ENCODE measurements at regions not wholly inside any gene's neighbourhood (a gene's known extent, or its start where the extent isn't known, plus 50 kb on each side); places are given as distances from the start of the nearest gene placed in this dataset.

DNA sequence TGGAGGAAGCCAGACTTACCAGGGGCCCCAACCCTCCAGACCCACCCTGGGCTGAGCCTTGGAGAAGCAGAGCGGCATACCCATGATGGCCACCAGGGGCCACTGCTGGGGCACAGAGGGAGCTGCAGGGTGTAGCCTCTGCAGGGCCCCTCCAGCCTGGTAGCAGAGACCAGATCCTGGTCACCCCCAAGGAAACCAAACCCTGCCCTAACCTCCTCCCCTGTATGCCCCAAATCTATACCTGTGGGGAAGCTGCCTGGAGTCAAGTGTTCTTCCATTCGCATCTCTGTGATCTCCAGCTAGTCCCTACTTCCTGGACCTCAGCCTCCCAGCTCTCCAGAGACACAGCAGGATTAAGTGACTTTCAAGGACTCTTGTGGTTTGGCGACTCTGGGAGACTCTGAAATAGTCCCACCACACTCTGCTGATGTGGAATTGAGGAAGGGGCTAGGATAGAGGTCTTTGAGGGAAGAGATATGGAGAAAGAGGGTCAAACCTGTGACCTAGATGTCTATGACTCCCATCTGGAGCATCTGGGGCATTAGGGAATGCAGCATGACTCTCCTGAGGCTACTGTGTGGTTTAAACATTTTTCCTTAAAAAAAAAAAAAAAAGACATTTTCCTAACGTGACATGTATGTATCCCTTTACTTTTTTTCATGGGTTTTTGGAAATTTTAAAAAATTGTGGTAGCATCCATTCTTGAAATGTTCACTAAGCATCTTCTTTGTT is 119.2 kb upstream of the IPO9 start:
- Histone ChIP-seq H2AK5ac (ENCODE audit: low read depth, low read length) (no peak overlapping the region), H3K9me3 (ENCODE audit: insufficient read depth in 2 of 2, low read depth in 1 of 2, low read length in 1 of 2) (no peaks in the 10 kb centered on the region), H3K4ac (replicated peaks; ENCODE audit: insufficient read length, low read depth, low read length) (no peak overlapping the region), H3K36me3 (ENCODE audit: control insufficient read depth in 2 of 4, insufficient read depth in 4 of 4, low read length in 3 of 4) (no peaks in the 10 kb centered on the region), H2BK120ac (replicated peaks; ENCODE audit: low read depth, low read length) (no peak overlapping the region), H4K5ac (ENCODE audit: insufficient read length, low read depth, low read length) (no peak overlapping the region), H3K23me2 (ENCODE audit: low read depth, low read length) (no peaks in the 10 kb centered on the region; the same call in 1 of the 2 replicates), H3K4me2 (ENCODE audit: insufficient read depth in 1 of 2, low read depth in 2 of 2, low read length in 2 of 2) (no peak overlapping the region), H2BK15ac (ENCODE audit: low read length) (no peak overlapping the region), H3K18ac (ENCODE audit: extremely low read depth, low read length) (no peak overlapping the region), H2BK12ac (ENCODE audit: low read depth, low read length) (no peak overlapping the region; the same call in 1 of the 2 replicates), H2AFZ (ENCODE audit: low read length) (no peak overlapping the region), H3K23ac (ENCODE audit: insufficient read length) (no peak overlapping the region), H3K27me3 (replicated peaks in 1 of 4; ENCODE audit: control insufficient read depth in 3 of 4, extremely low read depth in 1 of 4, insufficient read depth in 3 of 4, low read length in 3 of 4) (no peaks in the 10 kb centered on the region), H3K14ac (ENCODE audit: insufficient read length) (no peak overlapping the region), H3K79me1 (ENCODE audit: low read depth, low read length) (no peaks in the 10 kb centered on the region), H3K27ac (ENCODE audit: low read depth, low read length) (no peak overlapping the region), H3K4me3 (ENCODE audit: extremely low read depth in 1 of 4, insufficient read depth in 2 of 4, low read depth in 3 of 4, low read length in 4 of 4) (no peak overlapping the region), H3K4me1 (replicated peaks in 1 of 4; ENCODE audit: control insufficient read depth in 3 of 4, insufficient read depth in 4 of 4, low read length in 3 of 4) (peaks cover 0 to 3% (median 2%) of the 10 kb centered on the region in 4 experiments; a peak in 4 of 7 replicates), H2BK5ac (ENCODE audit: low read depth, low read length) (no peak overlapping the region), H2BK20ac (ENCODE audit: low read length) (no peak overlapping the region), H4K20me1 (replicated peaks in 1 of 2; ENCODE audit: control insufficient read depth in 1 of 2, insufficient read depth in 2 of 2, low read length in 2 of 2) (peaks cover 0 to 2% of the 10 kb centered on the region in 2 experiments), H3K79me2 (ENCODE audit: control insufficient read depth in 1 of 2, insufficient read depth in 2 of 2, low read length in 2 of 2) (no peaks in the 10 kb centered on the region), H4K91ac (replicated peaks; ENCODE audit: insufficient read length, low read length) (no peak overlapping the region), H3K56ac (replicated peaks; ENCODE audit: insufficient read length, low read depth, low read length) (no peak overlapping the region), H4K8ac (ENCODE audit: extremely low read depth, insufficient read depth, low read length) (no peak overlapping the region), H3K9ac (replicated peaks in 1 of 4; ENCODE audit: extremely low read depth in 1 of 4, low read depth in 3 of 4, low read length in 3 of 4) (no peak overlapping the region)
- CTCF ChIA-PET (ENCODE audit: partially characterized antibody), result interaction anchor here (0.5 to 28.1 kb wide), 60 partner anchors 13 to 273 kb away, joined by 3 to 823 read pairs (median 5); partner anchors contain the start of gene LMOD1
- 47% methylated on average over 4 of the region's 4 CpGs; no CpG with 5 or more reads in 1 of the 2 experiments for WGBS, 2 experiments (ENCODE audit: extremely low coverage in 1 of 2, insufficient coverage in 1 of 2, insufficient read length in 1 of 2, insufficient replicate concordance in 2 of 2, low coverage in 1 of 2, low lambda C conversion rate in 2 of 2, missing lambda C conversion rate in 1 of 2)
- DNase-seq (ENCODE audit: low read depth in 1 of 2, low spot score in 2 of 2), result peak; percentile 50 to 92
- FAIRE-seq, result peak; percentile 19
- POLR2A ChIA-PET (ENCODE audit: partially characterized antibody), result interaction anchor here (1.1 to 2.1 kb wide), 4 partner anchors 30 to 177 kb away, joined by 3 to 5 read pairs (median 3); no protein-coding TSS in a partner anchor
- TF ChIP-seq CTCF (IDR thresholded peaks at IDR 0.05; ENCODE audit: control extremely low read depth in 1 of 3, insufficient read depth in 1 of 3, low read depth in 1 of 3, low read length in 3 of 3), result peak; percentile 95 to 97 (median 97)
- TF ChIP-seq CREB1 (IDR thresholded peaks at IDR 0.05), result 0 out of 2 replicates have a peak, but pooled peaks have one; percentile 30
- no peak for TF ChIP-seq SAP30 (IDR thresholded peaks at IDR 0.05; ENCODE audit: insufficient read depth, insufficient replicate concordance, low read length)
- TF ChIP-seq RAD21 (IDR thresholded peaks at IDR 0.05 in 1 of 2, conservative IDR thresholded peaks at IDR 0.05 in 1 of 2; ENCODE audit: low read depth in 2 of 2, low read length in 2 of 2), result peak; percentile 90 to 94
- TF ChIP-seq SUZ12 (IDR thresholded peaks at IDR 0.05; ENCODE audit: low read length), result no peak
- peak in 1 of 2 experiments; percentile 39; a peak in 1 of 4 replicates for TF ChIP-seq SIN3A (conservative IDR thresholded peaks at IDR 0.05 in 1 of 2, IDR thresholded peaks at IDR 0.05 in 1 of 2; ENCODE audit: low read depth in 1 of 2, low read length in 2 of 2)
- no peak for TF ChIP-seq RFX5 (IDR thresholded peaks at IDR 0.05; ENCODE audit: borderline replicate concordance, low read depth, low read length)
- no peak for TF ChIP-seq TBP (IDR thresholded peaks at IDR 0.05; ENCODE audit: low read depth, low read length)
- TF ChIP-seq TAF7 (optimal IDR thresholded peaks at IDR 0.05; ENCODE audit: borderline replicate concordance, low read depth, low read length), result no peak

All from H1 (cell line).